ENCODE measurements at regions not wholly inside any gene's neighbourhood (a gene's known extent, or its start where the extent isn't known, plus 50 kb on each side); places are given as distances from the start of the nearest gene placed in this dataset.

DNA sequence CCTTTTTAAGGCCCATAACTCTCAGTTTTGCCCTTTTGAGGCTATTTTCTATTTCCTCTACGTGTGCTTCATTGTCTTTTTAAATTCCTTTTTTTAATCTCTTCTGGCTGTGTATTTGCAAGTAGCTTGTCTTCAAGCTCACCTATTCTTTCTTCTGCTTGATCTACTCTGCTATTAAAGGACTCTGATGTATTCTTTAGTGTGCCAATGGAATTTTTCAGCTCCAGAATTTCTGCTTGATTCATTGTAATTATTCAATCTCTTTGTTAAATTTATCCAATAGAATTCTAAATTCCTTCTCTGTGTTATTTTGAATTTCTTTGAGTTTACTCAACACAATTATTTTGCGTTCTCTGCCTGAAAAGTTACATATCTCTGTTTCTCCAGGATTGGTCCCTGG is 178.7 kb downstream of the FAM170A start:
- no peak overlapping the region for H2BK120ac ChIP-seq (ENCODE audit: low read depth, low read length)
- WGBS, 2 experiments (ENCODE audit: extremely low coverage in 2 of 2, insufficient read length in 1 of 2) = no CpG with 5 or more reads among the region's 2 CpGs
- H3K18ac ChIP-seq (ENCODE audit: low read depth, low read length) = no peak overlapping the region
- H3K4me2 ChIP-seq (ENCODE audit: low read depth, low read length) = no peak overlapping the region
- BruUV-seq (replicated peaks) = no TSS peak
- intact Hi-C loops (cut with micrococcal nuclease) = no loop called here
- no peaks in the 10 kb centered on the region for H4K20me1 ChIP-seq (ENCODE audit: insufficient read depth, low read length)
- H3K79me1 ChIP-seq (ENCODE audit: low read depth in 1 of 2, low read length in 2 of 2) = no peaks in the 10 kb centered on the region
- no peak overlapping the region for H2BK20ac ChIP-seq (ENCODE audit: low read depth, low read length)
- H3K4me1 ChIP-seq (ENCODE audit: control insufficient read depth, insufficient read depth, low read length) = no peaks in the 10 kb centered on the region
- TF ChIP-seq, protein P1, sequence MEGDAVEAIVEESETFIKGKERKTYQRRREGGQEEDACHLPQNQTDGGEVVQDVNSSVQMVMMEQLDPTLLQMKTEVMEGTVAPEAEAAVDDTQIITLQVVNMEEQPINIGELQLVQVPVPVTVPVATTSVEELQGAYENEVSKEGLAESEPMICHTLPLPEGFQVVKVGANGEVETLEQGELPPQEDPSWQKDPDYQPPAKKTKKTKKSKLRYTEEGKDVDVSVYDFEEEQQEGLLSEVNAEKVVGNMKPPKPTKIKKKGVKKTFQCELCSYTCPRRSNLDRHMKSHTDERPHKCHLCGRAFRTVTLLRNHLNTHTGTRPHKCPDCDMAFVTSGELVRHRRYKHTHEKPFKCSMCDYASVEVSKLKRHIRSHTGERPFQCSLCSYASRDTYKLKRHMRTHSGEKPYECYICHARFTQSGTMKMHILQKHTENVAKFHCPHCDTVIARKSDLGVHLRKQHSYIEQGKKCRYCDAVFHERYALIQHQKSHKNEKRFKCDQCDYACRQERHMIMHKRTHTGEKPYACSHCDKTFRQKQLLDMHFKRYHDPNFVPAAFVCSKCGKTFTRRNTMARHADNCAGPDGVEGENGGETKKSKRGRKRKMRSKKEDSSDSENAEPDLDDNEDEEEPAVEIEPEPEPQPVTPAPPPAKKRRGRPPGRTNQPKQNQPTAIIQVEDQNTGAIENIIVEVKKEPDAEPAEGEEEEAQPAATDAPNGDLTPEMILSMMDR (conservative IDR thresholded peaks at IDR 0.05; ENCODE audit: low read depth, low read length) = no peak
- TF ChIP-seq POLR2A (IDR thresholded peaks at IDR 0.05; ENCODE audit: low read depth, low read length) (no peak), SMC3 (IDR thresholded peaks at IDR 0.05; ENCODE audit: low read depth, low read length) (no peak), NFE2L2 (IDR thresholded peaks at IDR 0.05; ENCODE audit: low read depth, low read length) (no peak), RCOR1 (IDR thresholded peaks at IDR 0.05; ENCODE audit: insufficient replicate concordance, low read length) (no peak), CHD1 (IDR thresholded peaks at IDR 0.05; ENCODE audit: low read depth, low read length) (no peak), RAD21 (IDR thresholded peaks at IDR 0.05; ENCODE audit: low read length) (no peak), FOS (IDR thresholded peaks at IDR 0.05; ENCODE audit: low read depth, low read length) (no peak), MXI1 (IDR thresholded peaks at IDR 0.05; ENCODE audit: borderline replicate concordance, low read depth, low read length) (no peak), MAZ (IDR thresholded peaks at IDR 0.05; ENCODE audit: borderline replicate concordance, low read depth, low read length) (no peak)
- TF ChIP-seq, protein P2, sequence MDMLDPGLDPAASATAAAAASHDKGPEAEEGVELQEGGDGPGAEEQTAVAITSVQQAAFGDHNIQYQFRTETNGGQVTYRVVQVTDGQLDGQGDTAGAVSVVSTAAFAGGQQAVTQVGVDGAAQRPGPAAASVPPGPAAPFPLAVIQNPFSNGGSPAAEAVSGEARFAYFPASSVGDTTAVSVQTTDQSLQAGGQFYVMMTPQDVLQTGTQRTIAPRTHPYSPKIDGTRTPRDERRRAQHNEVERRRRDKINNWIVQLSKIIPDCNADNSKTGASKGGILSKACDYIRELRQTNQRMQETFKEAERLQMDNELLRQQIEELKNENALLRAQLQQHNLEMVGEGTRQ (IDR thresholded peaks at IDR 0.05; ENCODE audit: low read depth, low read length) = no peak
- H4K91ac ChIP-seq (ENCODE audit: insufficient read depth, low read depth, low read length) = no peak overlapping the region
- CTCF ChIA-PET = no interaction called here
- ATAC-seq (ENCODE audit: low read depth) = no peak
- H3K23ac ChIP-seq (ENCODE audit: low read depth, low read length) = no peak overlapping the region
- no peak overlapping the region for H2BK15ac ChIP-seq (ENCODE audit: low read depth, low read length)
- H4K5ac ChIP-seq (ENCODE audit: low read depth, low read length) = no peak overlapping the region
- H3K14ac ChIP-seq (replicated peaks; ENCODE audit: low read depth, low read length) = no peak overlapping the region
- no peak overlapping the region for H2AK9ac ChIP-seq (replicated peaks; ENCODE audit: low read depth, low read length, poor library complexity)
- no peaks in the 10 kb centered on the region for H3K27me3 ChIP-seq (ENCODE audit: control insufficient read depth, insufficient read depth, low read length)
- POLR2A ChIA-PET (ENCODE audit: unreplicated experiment) = no interaction called here
- no peak overlapping the region for H3K4ac ChIP-seq (ENCODE audit: low read depth, low read length)
- no peak overlapping the region for H3K56ac ChIP-seq (ENCODE audit: extremely low read depth, insufficient read depth, low read length)
- dilution Hi-C loops (cut with HindIII; ENCODE audit: low sequenced_read_pairs, unreplicated experiment) = no loop called here
- H3K9me3 ChIP-seq (ENCODE audit: control insufficient read depth, insufficient read depth, low read length) = no peaks in the 10 kb centered on the region
- no peak overlapping the region for H2AK5ac ChIP-seq (ENCODE audit: low read depth, low read length)
- no peaks in the 10 kb centered on the region for H3K36me3 ChIP-seq (ENCODE audit: control insufficient read depth, insufficient read depth, low read length)
- in situ Hi-C loops (cut with MboI; ENCODE audit: low sequenced_read_pairs) = no loop called here
- no peak overlapping the region for H3K4me3 ChIP-seq (ENCODE audit: insufficient read depth, low read depth, low read length)
- no peak overlapping the region for H2AFZ ChIP-seq (replicated peaks; ENCODE audit: low read length, poor library complexity)
- no peak overlapping the region for H3K27ac ChIP-seq (ENCODE audit: insufficient read depth, low read length)
- H4K8ac ChIP-seq (ENCODE audit: low read depth in 2 of 2, low read length in 2 of 2) = no peak overlapping the region
- H2BK5ac ChIP-seq (ENCODE audit: low read depth, low read length, poor library complexity, severe bottlenecking) = no peak overlapping the region
- no peaks in the 10 kb centered on the region for H3K9me1 ChIP-seq (ENCODE audit: insufficient read depth, low read length)
- H3K9ac ChIP-seq (ENCODE audit: low read depth, low read length) = no peak overlapping the region
- DNase-seq = no peak
